22Rv1 (cell line): ENCODE measurements at regions not wholly inside any gene's neighbourhood (a gene's known extent, or its start where the extent isn't known, plus 50 kb on each side); places are given as distances from the start of the nearest gene placed in this dataset.

Source experiments
- H3K27ac ChIP-seq: fragments of 450-650 bp; 2 replicates; pipeline ENCODE4 v1.5.1; 2017
- ZFX ChIP-seq: fragments of 450-650 bp; IDR thresholded peaks from 2 replicates; pipeline ENCODE4 v1.6.1; 2017; ENCODE audit warnings: antibody characterized with exemption, borderline replicate concordance
- TF ChIP-seq, protein P1 (sequence below): fragments of 450-650 bp; IDR thresholded peaks from 2 replicates; pipeline ENCODE4 v1.5.1; 2017; ENCODE audit warnings: mild to moderate bottlenecking

DNA sequence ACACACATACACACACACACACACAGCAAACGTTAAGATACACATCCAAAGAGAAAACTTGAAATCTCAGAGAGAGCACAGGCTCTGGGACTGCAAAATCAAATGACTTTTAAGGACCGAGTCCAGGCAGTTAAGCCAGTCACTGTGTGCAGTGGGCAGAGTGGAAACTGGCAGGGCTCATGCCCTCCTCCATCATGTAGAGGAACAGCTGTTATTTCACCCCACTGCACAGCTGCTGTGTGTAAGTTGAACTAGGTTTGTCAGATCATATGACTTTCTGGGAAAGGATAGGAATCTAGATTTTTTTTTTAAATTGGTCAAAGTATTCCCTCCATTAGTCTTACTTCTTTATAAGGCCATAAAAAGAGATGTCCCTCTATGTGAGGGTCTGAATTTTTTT lies 1002.1 kb downstream of the UQCRFS1 start:
- TF ChIP-seq ZFX: no peak
- TF ChIP-seq, protein P1, sequence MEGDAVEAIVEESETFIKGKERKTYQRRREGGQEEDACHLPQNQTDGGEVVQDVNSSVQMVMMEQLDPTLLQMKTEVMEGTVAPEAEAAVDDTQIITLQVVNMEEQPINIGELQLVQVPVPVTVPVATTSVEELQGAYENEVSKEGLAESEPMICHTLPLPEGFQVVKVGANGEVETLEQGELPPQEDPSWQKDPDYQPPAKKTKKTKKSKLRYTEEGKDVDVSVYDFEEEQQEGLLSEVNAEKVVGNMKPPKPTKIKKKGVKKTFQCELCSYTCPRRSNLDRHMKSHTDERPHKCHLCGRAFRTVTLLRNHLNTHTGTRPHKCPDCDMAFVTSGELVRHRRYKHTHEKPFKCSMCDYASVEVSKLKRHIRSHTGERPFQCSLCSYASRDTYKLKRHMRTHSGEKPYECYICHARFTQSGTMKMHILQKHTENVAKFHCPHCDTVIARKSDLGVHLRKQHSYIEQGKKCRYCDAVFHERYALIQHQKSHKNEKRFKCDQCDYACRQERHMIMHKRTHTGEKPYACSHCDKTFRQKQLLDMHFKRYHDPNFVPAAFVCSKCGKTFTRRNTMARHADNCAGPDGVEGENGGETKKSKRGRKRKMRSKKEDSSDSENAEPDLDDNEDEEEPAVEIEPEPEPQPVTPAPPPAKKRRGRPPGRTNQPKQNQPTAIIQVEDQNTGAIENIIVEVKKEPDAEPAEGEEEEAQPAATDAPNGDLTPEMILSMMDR: no peak
- no peak overlapping the region for H3K27ac ChIP-seq

DNA sequence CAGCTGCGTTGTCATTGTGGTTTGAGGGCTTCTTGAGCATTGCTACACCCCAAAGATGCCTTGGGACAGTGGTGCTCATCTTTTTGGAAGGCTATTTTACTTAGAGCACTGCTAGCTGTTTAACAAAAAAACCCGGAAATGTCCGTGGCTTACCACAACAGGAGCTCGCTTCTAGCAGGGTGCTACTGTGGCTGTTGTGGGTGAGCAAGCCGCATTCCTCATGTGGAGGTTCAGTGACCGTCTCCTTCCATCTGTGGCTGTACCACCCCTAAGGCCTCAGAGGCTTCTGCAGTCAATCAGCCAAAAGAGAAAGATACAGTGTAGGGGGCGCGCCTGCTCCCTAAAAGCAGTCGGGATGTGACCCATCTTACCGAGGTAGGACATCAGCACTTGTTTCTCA lies 1004.2 kb downstream of the UQCRFS1 start:
- TF ChIP-seq ZFX: no peak
- no peak overlapping the region for H3K27ac ChIP-seq

DNA sequence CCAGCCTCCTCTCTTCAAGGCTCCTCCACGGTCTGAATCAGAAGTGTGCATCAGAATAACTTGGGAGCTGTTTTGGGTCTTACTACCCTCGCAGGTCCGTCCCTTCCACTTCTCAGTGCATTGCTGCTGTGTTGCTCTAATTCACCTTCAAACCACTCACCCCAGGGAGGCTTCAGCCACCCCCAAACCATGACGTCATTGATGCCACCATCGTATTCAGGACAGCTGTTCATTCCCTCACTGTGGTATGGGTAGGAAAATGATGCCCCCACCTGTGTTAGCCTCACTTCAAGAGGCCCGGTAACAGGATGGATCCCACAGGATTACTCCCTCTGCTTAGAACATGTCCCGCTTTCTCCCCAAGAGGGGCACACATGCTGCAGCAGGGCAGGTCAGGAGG lies 1005.7 kb downstream of the UQCRFS1 start:
- H3K27ac ChIP-seq: no peak overlapping the region
- TF ChIP-seq, protein P1: no peak
- no peak for TF ChIP-seq ZFX

DNA sequence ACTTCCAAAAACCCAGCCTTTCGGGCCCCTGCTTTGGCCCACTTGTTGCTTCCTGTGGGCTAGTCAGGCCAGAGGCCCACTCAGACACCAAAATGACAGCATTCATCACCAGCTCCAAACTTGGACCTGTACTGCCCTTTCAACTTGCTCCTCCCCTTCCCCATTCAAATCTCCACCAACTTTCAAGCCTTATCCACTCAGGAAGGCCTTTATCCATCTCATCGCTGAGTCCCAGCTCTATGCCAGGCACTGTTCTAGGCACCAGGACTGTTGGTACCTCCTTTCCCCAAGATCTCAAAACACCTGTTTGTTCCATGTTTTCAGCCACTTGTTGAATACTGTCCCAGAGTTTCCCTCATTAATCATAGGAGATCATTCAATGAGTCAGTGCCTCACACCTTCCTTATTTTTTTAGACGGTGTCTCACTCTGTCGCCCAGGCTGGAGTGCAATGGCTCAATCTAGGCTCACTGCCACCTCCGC lies 1011.4 kb downstream of the UQCRFS1 start:
- TF ChIP-seq ZFX: no peak
- TF ChIP-seq, protein P1: no peak
- H3K27ac ChIP-seq: no peak overlapping the region

DNA sequence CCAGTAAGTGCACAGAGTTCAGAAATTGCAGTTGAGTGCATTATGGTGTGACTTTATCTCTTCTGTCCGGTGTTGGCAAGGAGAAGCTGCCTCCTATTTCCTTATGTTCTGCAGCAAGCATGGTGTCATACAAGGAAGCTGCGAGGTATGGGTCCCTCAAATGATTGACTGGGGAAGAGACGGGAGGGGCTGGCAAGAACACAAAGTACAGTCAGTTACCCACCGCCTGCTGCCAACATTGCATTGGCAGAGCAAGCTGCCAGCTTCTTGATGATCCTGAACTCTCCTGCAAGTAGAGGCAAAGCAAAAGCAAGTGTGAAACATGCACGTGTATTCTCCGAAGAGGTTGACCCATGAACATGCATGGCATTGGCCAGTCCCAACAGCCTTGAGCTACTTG lies 1013.6 kb downstream of the UQCRFS1 start:
- no peak for TF ChIP-seq ZFX
- TF ChIP-seq, protein P1: no peak
- no peak overlapping the region for H3K27ac ChIP-seq

DNA sequence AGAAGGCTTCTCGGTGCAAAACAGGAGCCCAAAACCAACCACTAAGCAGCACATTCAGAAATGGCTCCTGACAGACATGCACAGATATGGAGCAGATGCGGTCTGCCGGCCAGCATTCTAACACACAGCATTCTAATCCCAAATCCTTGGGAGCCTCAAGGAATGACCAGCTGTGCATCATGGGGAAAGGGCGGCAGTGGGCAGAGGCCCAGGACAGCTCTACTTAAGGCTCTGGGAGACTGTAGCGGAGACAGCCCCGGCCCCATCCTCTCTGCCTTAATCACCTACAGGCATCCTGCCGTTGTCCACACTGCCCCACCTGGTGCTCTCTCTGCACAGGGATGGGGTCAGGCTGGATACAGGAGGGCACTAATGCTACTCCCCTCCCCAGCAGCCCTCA lies 1016.0 kb downstream of the UQCRFS1 start:
- no peak overlapping the region for H3K27ac ChIP-seq
- no peak for TF ChIP-seq ZFX
- TF ChIP-seq, protein P1: no peak

DNA sequence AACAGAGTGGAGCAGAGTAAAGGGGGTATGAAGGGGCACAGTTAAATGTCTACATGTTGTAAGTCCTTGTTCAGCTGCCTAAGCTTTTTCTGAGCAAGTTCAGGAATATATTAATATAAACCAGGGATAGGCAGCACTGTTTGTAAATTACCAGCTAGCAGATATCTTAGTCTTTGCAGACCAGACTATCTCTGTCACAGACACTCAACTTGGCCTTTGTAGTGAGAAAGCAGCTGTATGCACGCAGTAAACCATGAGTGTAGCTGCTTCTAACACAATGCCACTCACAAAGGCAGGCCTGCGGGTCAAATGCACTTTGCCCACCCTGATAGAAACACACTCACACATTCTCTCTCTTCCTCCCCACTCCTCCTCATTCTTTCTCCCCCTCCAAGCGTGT lies 1016.9 kb downstream of the UQCRFS1 start:
- no peak overlapping the region for H3K27ac ChIP-seq
- TF ChIP-seq ZFX: no peak
- TF ChIP-seq, protein P1: no peak

DNA sequence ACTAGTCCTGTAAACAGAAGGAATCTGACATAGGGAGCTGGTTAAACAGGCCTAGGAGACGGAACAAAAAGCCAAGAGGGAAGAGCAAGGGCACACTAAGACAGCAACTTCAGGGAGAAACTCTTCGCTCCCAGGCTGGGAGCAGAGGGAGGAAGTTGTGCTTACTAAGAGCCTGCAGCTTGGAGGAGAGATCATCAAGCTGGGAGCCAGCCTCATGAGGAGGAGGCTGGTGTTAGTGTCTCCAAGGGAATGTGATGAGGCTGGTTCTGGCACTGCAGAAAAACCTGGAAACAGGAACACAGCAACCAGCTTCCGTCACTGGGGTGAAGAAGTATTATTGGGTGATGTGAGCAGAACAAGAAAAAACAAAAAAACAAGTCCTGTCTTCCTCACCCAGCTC lies 1027.3 kb downstream of the UQCRFS1 start:
- TF ChIP-seq, protein P1: no peak
- TF ChIP-seq ZFX: no peak

More for the DNA sequence above, 1027.3 kb downstream of the UQCRFS1 start:
- no peak overlapping the region for H3K27ac ChIP-seq
